ENCODE measurements at regions not wholly inside any gene's neighbourhood (a gene's known extent, or its start where the extent isn't known, plus 50 kb on each side); places are given as distances from the start of the nearest gene placed in this dataset.

DNA sequence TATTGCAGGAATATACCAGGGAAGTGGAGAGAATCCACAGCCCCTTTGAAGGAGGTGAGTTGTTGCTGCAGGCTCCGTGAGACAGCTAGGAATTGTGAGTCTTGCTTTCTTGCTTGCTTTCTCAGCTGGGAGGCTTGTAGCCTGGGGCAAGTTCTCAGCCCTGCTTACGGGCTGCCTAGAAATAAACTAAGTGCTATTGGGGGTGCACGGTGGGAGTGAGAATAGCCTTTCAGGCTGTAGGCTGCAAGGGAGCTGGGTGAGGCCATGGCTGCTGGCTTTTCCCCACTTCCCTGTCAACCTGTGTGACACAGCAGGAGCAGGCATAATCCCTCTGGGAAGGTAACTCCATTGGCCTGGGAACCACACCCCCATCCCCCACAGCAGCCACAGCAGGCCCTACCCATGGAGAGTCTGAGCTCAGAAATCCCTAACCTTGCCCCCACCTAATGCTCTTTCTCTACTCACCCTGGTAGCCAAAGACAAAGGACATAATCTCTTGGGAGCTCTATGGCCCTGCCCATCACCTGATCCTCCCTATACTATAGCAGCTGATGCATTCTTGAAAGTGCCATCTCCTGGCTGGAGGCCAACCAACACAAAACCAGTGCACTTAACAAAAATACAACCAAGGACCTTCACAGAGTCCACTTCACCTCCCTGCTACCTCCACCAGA lies 113.0 kb downstream of the MMRN1 start:
- DNase-seq: no peak

DNA sequence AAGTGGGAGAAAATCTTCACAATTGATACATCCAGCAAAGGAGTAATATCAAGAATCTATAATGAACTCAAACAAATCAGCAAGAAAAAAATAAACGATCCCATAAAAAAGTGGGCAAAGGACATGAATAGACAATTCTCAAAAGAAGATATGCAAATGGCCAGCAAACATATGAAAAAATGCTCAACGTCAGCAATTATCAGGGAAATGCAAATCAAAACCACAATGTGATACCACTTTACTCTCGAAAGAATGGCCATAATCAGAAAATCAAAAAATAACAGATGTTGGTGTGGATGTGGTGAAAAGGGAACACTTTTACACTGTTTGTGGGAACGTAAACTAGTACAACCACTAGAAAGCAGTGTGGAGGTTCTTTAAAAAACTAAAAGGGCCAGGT lies 114.3 kb upstream of the CCSER1 start:
- DNase-seq: no peak

DNA sequence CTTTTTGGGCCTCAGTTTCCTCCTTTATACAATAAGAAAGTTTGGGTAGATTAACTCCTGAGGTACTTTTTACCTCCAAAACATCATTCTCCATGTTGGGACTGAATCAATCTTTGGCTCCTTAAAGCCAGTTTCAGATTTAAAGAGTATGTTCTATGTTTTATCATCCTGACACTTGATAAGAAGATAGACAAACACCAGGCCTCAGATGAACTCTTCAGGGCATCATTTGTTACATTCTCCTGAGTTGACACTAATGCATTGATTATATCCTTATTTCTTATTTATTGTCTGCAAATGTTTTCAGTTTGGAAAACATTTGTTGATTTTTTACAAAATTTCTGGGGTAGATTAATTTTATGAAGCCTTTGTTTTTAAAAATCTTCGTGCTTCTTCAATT lies 102.7 kb upstream of the CCSER1 start:
- no peak for DNase-seq

- DNase-seq: peak; percentile 15 to 44 (median 31)
These were observed 101.9 kb upstream of the CCSER1 start for GRCh38 chr4:90025248-90025647.

GRCh38 chr4:90027565-90027964 lies 99.6 kb upstream of the CCSER1 start:
- peak; percentile 32 to 84 (median 78) for DNase-seq

GRCh38 chr4:90028460-90028859 lies 98.7 kb upstream of the CCSER1 start:
- no peak for DNase-seq

GRCh38 chr4:90030202-90030601 lies 97.0 kb upstream of the CCSER1 start:
- no peak for DNase-seq

GRCh38 chr4:90030953-90031352 lies 96.2 kb upstream of the CCSER1 start:
- DNase-seq: no peak

GRCh38 chr4:90039122-90039521 lies 88.1 kb upstream of the CCSER1 start:
- DNase-seq: no peak

GRCh38 chr4:90051999-90052398 lies 75.2 kb upstream of the CCSER1 start:
- no peak for DNase-seq

GRCh38 chr4:90057091-90057490 lies 70.1 kb upstream of the CCSER1 start:
- DNase-seq: no peak

GRCh38 chr4:90060039-90060438 lies 67.2 kb upstream of the CCSER1 start:
- no peak for DNase-seq

GRCh38 chr4:90061881-90062280 lies 65.3 kb upstream of the CCSER1 start:
- DNase-seq: no peak

DNA sequence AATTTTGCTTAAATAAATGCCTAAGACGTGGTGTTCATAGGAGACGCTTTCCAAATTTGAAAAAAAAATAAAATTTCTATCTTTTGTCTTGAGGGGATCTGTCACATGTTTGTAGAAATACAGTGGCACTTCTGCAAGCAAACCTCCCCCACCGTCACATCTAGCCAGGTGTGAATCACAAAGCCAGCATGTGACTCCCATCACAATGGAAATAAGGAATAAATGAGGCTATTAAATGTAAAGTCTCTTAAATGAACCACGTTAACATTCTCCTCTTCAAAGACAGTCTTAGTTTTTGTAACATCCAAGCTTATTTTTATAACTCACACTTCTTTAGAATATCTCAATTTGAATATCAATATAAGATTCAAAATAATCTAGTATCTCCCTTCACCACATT lies 63.0 kb upstream of the CCSER1 start:
- no peak for DNase-seq

DNA sequence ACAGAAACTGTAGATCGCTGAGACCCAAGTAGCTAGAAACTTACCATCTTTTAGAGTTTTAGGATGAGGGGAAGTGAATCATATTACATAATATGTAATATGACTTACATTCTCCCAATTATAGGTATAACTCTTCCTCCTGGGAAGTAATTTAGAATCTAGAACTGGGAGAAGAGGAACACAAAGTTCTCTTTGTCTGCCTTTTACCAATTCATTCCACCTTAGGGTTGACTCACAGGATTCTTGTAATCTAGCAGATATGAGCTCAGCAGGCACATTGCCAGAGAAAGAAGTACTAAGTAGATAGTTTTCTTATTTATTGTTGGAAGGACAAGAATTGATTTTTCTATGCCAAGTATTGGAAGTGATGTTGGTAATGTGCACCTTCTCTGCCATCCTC lies 58.0 kb upstream of the CCSER1 start:
- DNase-seq: no peak

- DNase-seq: peak; percentile 59 to 80 (median 79)
These were observed 55.6 kb upstream of the CCSER1 start for GRCh38 chr4:90071289-90072235.

DNA sequence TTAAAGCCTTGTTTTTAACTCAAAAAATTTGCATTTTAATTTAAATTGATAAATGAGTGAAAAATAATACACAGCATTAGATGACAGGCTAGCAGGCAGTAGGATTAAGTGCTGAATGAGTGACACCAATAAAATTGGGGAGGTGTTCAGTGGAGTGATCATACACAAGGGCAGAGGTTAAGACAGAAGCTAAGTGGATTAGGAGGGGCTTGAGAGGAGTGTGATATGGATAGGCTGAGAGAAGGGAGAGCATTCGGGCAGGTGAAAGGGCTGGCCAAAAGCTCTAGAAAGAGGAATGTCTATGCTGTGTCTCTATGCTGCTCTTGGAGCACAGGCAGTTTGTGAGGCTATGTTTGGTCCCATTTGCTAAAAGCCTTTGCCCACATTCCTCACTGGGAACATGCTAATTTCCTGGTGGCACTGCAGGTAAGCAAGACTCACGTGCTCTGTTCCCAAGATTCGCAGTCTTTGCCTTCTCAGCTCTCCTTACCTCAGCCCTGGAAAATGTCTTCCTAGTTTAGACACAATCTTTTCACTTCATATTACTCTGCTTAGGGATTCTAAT lies 52.8 kb upstream of the CCSER1 start:
- DNase-seq: no peak

Measured in suppressor macrophage treated with lipopolysaccharide for 1 hour (primary cell).